Activated CD4-positive, alpha-beta T cell treated with anti-CD3 and anti-CD28 coated beads, Interleukin-2, amount 10 ng/mL, durations not matched to agents 24 days and 14 days (primary cell): ENCODE measurements at regions not wholly inside any gene's neighbourhood (a gene's known extent, or its start where the extent isn't known, plus 50 kb on each side); places are given as distances from the start of the nearest gene placed in this dataset.
"Not testable (repeated sequence)": the region's sequence is repeated elsewhere in the genome, so short reads cannot be mapped to it uniquely, and the experiment has no call there.

Source experiments
- DNase-seq: peaks from one replicate; pipeline ENCODE4 v3.0.0; 2022
- H3K27ac Mint-ChIP-seq: one replicate; pipeline ENCODE4 v1.8.0; 2022; ENCODE audit warnings: mild to moderate bottlenecking, mixed read lengths
- H3K27me3 Mint-ChIP-seq: one replicate; pipeline ENCODE4 v1.8.0; 2022; ENCODE audit warnings: mixed read lengths
- H3K36me3 Mint-ChIP-seq: one replicate; pipeline ENCODE4 v1.8.0; 2022; ENCODE audit warnings: low read depth, mild to moderate bottlenecking, mixed read lengths
- H3K4me1 Mint-ChIP-seq: one replicate; pipeline ENCODE4 v1.8.0; 2021; ENCODE audit warnings: mixed read lengths
- H3K4me3 Mint-ChIP-seq: one replicate; pipeline ENCODE4 v1.8.0; 2022; ENCODE audit warnings: mild to moderate bottlenecking, moderate library complexity, mixed read lengths
- H3K9me3 Mint-ChIP-seq: one replicate; pipeline ENCODE4 v1.8.0; 2021; ENCODE audit warnings: mixed read lengths
- intact Hi-C: fragments of 100-400 bp; cut with micrococcal nuclease; formaldehyde crosslinking; loops from one replicate; pipeline ENCODE4 v1.15.1; 2023

DNA sequence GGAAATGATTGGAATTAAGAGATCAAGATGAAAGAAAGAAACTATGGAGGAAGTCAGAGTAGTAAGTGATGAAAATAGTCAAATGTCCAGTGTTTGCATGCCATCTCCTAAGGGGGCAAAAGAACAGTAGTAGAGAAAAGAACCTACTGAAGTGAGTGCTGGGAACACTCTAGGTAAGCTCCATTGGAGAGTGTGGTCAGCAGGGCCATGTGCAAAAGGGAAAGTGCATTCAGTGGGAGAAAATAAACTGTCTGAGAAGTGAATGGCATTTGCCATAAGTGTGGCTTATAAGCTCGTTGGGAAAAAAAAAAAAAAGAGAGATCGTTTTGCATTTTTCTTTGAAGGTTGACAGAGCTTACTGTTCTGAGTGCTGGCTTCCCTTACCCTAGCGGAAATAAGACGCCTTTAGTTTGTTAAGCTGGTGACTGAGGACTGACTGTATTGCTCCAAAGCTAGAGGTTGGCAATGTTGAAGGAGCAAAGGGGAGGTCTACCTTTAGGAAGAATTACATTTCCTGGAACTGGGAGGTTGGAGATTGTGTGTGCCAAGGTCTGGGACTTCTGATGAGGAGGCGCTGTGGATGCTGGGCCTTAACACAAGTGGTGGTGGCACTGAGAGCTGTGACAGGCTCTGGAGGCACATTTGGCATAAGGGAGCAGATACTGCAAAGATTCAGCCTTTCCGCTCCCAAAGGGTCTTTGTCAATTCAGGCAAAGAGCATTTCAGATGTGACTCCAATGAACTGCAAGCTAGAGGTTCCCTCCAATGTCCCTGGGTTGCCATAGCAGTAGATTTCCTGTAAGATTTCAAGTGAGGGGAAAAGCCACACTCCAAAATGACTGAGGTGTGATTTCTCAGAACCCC is 287.8 kb upstream of the SATB1 start:
- Mint-ChIP-seq H3K27ac (peak overlapping the region; percentile 99), H3K4me3 (peak overlapping the region; percentile 78), H3K27me3 (no peaks in the 10 kb centered on the region), H3K9me3 (peaks cover 14% of the 10 kb centered on the region), H3K36me3 (peaks cover 31% of the 10 kb centered on the region), H3K4me1 (peaks cover 68% of the 10 kb centered on the region)
- DNase-seq = peak; percentile 89
- intact Hi-C loops = loop anchor here (1.0 kb wide), 7 partner anchors 28 to 268 kb away; no protein-coding TSS in a partner anchor

DNA sequence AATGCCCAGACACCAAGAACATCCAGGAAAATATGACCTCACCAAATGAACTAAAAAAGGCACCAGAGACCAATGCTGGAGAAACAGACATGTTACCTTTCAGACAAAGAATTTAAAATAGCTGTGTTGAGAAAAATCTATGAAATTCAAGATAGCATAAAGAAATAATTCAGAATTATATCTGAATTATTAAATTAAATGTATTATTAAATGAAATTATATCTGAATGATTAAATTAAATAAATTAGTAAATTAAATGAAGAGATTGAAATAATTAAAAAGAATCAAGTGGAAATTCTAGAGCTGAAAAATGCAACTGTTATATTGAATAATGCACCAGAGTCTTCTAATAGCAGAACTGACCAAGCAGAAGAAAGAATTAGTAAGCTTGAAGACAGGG is 279.2 kb upstream of the SATB1 start:
- intact Hi-C loops = no loop called here
- Mint-ChIP-seq H3K9me3 (peaks cover 48% of the 10 kb centered on the region), H3K27me3 (no peaks in the 10 kb centered on the region), H3K27ac (no peak overlapping the region), H3K4me3 (no peak overlapping the region), H3K36me3 (peaks cover 46% of the 10 kb centered on the region), H3K4me1 (peaks cover 14% of the 10 kb centered on the region)
- no peak for DNase-seq

DNA sequence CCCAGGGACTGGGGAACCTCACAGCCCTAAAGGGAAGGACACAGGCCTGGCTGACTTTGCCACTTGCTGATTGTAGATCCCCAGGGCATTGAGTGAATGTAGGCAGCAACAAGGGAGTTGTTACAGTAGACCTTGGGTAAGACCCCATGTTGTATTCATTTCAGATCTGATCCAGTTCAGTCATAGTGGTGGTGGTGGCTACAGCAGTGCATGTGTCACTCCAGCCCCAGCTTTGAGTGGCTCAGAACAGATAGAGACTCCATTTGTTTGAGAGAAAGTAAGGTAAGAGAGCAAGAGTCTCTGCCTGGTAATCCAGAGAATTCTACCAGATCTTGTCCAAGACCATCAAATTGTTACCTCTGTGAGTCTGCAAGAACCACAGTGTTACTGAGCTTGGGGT is 278.7 kb upstream of the SATB1 start:
- H3K4me3 Mint-ChIP-seq = no peak overlapping the region
- H3K27ac Mint-ChIP-seq = peak overlapping the region; percentile 11
- intact Hi-C loops = no loop called here
- H3K36me3 Mint-ChIP-seq = peaks cover 43% of the 10 kb centered on the region
- no peak for DNase-seq
- no peaks in the 10 kb centered on the region for H3K27me3 Mint-ChIP-seq
- H3K4me1 Mint-ChIP-seq = peaks cover 13% of the 10 kb centered on the region
- H3K9me3 Mint-ChIP-seq = peaks cover 47% of the 10 kb centered on the region

DNA sequence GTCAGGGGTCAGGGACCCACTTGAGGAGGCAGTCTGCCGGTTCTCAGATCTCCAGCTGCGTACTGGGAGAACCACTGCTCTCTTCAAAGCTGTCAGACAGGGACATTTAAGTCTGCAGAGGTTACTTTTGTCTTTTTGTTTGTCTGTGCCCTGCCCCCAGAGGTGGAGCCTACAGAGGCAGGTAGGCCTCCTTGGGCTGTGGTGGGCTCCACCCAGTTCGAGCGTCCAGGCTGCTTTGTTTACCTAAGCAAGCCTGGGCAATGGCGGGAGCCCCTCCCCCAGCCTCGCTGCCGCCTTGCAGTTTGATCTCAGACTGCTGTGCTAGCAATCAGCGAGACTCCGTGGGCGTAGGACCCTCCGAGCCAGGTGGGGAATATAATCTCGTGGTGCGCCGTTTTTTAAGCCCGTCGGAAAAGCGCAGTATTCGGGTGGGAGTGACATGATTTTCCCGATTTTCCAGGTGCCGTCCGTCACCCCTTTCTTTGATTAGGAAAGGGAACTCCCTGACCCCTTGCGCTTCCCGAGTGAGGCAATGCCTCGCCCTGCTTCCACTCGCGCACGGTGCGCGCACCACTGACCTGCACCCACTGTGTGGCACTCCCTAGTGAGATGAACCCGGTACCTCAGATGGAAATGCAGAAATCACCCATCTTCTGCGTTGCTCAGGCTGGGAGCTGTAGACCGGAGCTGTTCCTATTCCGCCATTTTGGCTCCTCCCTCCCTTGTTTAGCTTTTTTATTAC is 268.6 kb upstream of the SATB1 start:
- not testable (repeated sequence) for H3K27ac Mint-ChIP-seq, DNase-seq

DNA sequence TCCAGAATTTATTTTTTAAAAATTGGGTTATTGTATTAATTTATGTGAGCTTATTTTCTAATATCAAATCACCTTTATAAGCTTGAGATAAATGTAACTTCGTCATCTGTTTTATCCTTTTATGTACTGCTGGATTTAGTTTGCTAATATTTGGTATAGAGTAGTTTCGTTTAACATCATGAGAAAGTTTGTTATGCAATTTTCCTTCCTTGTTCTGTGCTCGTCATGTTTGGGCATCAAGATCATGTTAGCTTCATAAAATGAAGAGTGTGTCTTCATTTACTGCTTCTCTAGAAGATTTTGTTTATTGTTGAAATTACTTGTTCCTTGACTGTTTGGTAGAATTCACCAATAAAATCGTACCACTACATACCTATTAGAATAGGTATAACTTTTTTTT is 262.1 kb upstream of the SATB1 start:
- Mint-ChIP-seq H3K36me3 (peaks cover 22% of the 10 kb centered on the region), H3K4me3 (no peak overlapping the region), H3K4me1 (peaks cover 15% of the 10 kb centered on the region), H3K27ac (no peak overlapping the region), H3K9me3 (peaks cover 19% of the 10 kb centered on the region), H3K27me3 (no peaks in the 10 kb centered on the region)
- intact Hi-C loops = loop anchor here (10.0 kb wide), 1 partner anchor 298 kb away; no protein-coding TSS in a partner anchor
- DNase-seq = no peak

More for the DNA sequence above, 268.6 kb upstream of the SATB1 start:
- peaks cover 16% of the 10 kb centered on the region for H3K36me3 Mint-ChIP-seq
- H3K4me1 Mint-ChIP-seq, intact Hi-C loops, H3K4me3 Mint-ChIP-seq, H3K27me3 Mint-ChIP-seq: not testable (repeated sequence)
- H3K9me3 Mint-ChIP-seq = peaks cover 27% of the 10 kb centered on the region

DNA sequence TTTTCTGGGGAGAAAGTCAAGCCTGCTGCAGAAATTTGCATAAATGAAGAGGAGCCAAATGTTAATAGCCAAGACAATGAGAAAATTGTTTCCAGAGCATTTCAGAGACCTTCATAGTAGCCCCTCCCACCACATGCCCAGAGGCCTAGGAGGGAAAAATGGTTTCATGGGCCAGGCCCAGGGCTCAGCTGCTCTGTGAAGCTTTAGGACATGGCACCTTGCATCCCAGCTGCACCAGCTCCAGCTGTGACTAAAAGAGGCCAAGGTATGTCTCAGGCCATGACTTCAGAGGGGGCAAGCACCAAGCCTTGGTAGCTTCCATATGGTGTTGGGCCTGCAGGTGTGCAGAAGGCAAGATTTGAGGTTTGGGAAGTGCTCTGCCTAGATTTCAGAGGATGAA is 258.8 kb upstream of the SATB1 start:
- no peak for DNase-seq
- no peak overlapping the region for H3K27ac Mint-ChIP-seq
- peaks cover 22% of the 10 kb centered on the region for H3K36me3 Mint-ChIP-seq
- H3K9me3 Mint-ChIP-seq = peaks cover 19% of the 10 kb centered on the region
- H3K4me1 Mint-ChIP-seq = peaks cover 38% of the 10 kb centered on the region
- intact Hi-C loops = loop anchor here (10.0 kb wide), 1 partner anchor 301 kb away; no protein-coding TSS in a partner anchor
- H3K4me3 Mint-ChIP-seq = no peak overlapping the region
- no peaks in the 10 kb centered on the region for H3K27me3 Mint-ChIP-seq

DNA sequence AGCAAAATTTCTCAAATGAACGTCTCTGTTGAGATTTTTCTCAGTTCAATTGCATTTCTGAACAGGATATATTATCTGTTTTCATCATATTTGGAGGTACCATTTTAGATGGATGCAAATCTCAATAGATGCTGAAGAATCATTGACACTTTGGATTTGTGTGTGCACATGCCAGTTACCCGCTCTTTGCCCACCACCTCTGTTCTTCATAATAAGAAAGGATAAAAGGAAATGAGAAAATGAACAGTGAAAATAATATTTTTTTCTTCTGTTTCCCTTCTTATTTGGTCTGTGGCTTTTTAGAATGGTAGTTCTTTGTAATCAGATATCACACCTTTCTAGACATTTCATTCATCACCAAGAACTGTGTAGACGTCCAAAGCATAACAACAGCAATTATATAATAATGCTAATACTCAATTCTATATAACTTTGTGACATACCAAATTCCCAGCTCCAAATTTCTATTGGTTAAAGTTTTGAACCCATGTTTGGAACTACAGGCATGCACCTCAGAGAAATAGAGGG is 256.7 kb upstream of the SATB1 start:
- peaks cover 28% of the 10 kb centered on the region for H3K36me3 Mint-ChIP-seq
- H3K4me3 Mint-ChIP-seq = no peak overlapping the region
- H3K27me3 Mint-ChIP-seq = no peaks in the 10 kb centered on the region
- H3K4me1 Mint-ChIP-seq = peaks cover 56% of the 10 kb centered on the region
- no peak for DNase-seq
- peaks cover 30% of the 10 kb centered on the region for H3K9me3 Mint-ChIP-seq
- H3K27ac Mint-ChIP-seq = peak overlapping the region; percentile 14
- intact Hi-C loops = loop anchor here (10.0 kb wide), 1 partner anchor 303 kb away; no protein-coding TSS in a partner anchor

DNA sequence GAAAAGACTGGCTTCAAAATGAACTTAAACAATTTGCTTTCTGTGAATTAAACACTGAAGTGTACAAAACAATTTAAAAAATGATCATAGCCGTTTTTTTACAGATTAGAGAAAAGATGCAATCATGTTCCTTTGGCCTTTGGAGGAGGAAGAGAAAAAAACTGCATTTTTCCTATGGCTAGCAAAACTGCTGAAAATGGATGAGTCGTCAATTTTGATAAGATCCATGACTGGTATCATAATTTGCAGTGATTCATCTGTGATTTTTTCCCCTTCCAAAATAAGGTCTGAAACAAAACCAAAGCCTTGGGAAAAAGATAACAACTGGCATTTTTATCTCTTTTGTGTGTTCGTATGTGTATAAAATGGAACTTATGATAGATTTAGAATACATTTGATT is 255.6 kb upstream of the SATB1 start:
- H3K4me1 Mint-ChIP-seq = peaks cover 62% of the 10 kb centered on the region
- DNase-seq = no peak
- no peaks in the 10 kb centered on the region for H3K27me3 Mint-ChIP-seq
- intact Hi-C loops = loop anchor here (10.0 kb wide), 1 partner anchor 304 kb away; no protein-coding TSS in a partner anchor
- peaks cover 27% of the 10 kb centered on the region for H3K36me3 Mint-ChIP-seq
- H3K27ac Mint-ChIP-seq = peak overlapping the region; percentile 34
- H3K9me3 Mint-ChIP-seq = peaks cover 27% of the 10 kb centered on the region
- no peak overlapping the region for H3K4me3 Mint-ChIP-seq

DNA sequence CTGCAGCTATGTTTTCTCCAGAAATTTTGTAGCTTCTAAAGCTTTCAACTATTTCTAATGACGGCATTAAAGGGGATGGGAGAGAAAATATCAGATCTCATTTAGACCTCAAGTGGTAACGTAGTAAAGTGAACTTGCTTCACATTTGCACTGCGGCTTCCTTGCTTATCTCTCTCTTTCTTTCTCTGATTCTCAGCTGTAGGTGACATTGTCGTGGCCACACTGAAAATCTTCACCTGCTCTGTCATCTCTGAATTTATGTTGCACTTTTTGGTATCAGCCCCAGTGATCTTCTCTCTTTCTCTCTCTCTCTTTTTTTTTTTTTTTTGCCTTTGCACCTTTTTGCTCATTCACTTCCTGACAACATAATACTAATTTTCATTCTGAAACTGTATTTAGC is 254.1 kb upstream of the SATB1 start:
- H3K4me3 Mint-ChIP-seq = peak overlapping the region; percentile 62
- peaks cover 19% of the 10 kb centered on the region for H3K9me3 Mint-ChIP-seq
- peak overlapping the region; percentile 78 for H3K27ac Mint-ChIP-seq
- H3K36me3 Mint-ChIP-seq = peaks cover 21% of the 10 kb centered on the region
- peak; percentile 87 for DNase-seq
- intact Hi-C loops = loop anchor here (1.0 kb wide), 6 partner anchors 19 to 234 kb away; no protein-coding TSS in a partner anchor
- peaks cover 70% of the 10 kb centered on the region for H3K4me1 Mint-ChIP-seq
- no peaks in the 10 kb centered on the region for H3K27me3 Mint-ChIP-seq

DNA sequence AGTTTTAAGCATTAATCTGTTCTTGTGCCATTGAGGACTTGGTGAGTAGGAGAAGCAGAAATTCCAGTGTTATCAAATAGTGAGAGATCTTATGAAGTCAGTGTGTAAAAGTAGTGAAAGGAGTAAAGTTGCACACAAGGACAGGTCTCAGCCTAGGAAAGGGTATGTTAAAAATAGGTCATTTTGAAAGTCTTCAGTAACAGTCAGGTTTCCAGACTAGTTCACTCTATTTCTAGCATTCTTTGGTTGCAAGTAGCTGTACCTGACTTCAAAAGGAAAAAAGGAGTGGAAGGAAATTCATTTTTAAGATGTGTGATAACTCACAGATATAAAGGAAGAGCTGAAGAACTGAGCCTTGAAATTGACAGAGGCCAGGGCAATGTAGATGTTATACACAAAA is 250.1 kb upstream of the SATB1 start:
- H3K4me1 Mint-ChIP-seq = peaks cover 67% of the 10 kb centered on the region
- peaks cover 21% of the 10 kb centered on the region for H3K9me3 Mint-ChIP-seq
- peak overlapping the region; percentile 8 for H3K4me3 Mint-ChIP-seq
- peak overlapping the region; percentile 67 for H3K27ac Mint-ChIP-seq
- peaks cover 12% of the 10 kb centered on the region for H3K36me3 Mint-ChIP-seq
- no peak for DNase-seq
- no peaks in the 10 kb centered on the region for H3K27me3 Mint-ChIP-seq
- intact Hi-C loops = loop anchor here (1.0 kb wide), 1 partner anchor 15 kb away; no protein-coding TSS in a partner anchor

DNA sequence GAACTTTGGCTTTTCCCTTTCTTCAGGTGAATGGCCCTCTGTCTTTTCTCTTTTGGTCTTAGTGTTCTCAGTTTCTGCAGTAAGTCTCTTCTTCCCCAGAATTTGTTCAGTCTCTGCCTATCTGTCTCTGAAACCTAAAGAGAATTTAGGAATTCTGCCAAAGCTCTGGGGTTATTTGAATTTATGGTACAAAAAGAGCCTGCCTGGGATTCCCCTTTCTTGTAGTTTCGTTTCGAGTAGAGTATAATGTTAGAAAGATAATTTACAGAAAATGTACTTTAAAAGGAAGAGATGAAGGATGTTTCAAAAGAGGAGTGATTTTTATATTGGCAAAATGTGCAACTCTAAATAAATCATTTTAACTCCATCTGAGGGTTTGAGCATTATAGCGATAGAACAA is 247.4 kb upstream of the SATB1 start:
- peak; percentile 57 for DNase-seq
- Mint-ChIP-seq H3K9me3 (peaks cover 27% of the 10 kb centered on the region), H3K4me1 (peaks cover 60% of the 10 kb centered on the region), H3K27ac (peak overlapping the region; percentile 82), H3K36me3 (peaks cover 13% of the 10 kb centered on the region), H3K27me3 (no peaks in the 10 kb centered on the region), H3K4me3 (peak overlapping the region; percentile 70)
- intact Hi-C loops = no loop called here

DNA sequence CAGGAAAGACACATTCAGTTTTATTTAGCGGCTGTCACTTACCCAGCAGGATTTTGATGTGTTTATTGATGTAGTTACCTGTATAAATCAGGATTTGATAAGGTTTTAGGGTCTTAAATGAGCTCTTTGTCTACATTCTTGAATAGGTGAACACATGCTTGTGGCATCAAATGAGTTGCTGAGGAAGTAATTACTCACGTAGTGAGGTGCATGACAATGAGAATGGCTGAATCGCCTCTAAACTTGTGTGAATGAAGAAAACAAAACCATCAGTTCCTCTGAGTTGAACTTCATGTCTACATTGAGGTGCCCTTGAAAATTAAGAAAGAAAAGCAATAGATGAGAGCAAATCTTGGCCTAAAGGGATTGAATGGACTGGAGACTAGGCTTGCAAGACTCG is 245.6 kb upstream of the SATB1 start:
- Mint-ChIP-seq H3K9me3 (peaks cover 21% of the 10 kb centered on the region), H3K4me1 (peaks cover 46% of the 10 kb centered on the region), H3K36me3 (peaks cover 6% of the 10 kb centered on the region), H3K27me3 (no peaks in the 10 kb centered on the region), H3K4me3 (peak overlapping the region; percentile 52), H3K27ac (peak overlapping the region; percentile 80)
- intact Hi-C loops = no loop called here
- peak; percentile 50 for DNase-seq

DNA sequence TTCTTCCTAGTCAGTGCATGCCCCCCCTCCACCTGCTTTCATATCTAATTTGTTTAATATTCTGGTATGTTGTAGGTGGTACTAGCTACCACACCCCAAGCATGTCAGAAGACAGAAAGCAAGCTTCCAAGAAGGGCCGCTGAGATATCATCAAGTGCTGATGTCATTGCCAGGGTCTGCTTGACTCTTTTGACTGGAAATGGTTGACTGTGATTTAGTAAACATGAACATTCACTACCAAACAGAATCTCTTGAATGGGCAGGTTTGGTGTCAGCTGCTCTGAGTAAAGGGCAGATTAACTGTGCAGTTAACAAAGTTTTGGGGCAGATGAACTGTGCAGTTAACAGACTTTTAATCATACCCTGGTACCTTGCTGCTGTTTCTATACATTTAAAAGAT is 244.2 kb upstream of the SATB1 start:
- Mint-ChIP-seq H3K9me3 (peaks cover 21% of the 10 kb centered on the region), H3K27ac (peak overlapping the region; percentile 30), H3K27me3 (no peaks in the 10 kb centered on the region), H3K4me1 (peaks cover 38% of the 10 kb centered on the region), H3K4me3 (peak overlapping the region; percentile 30), H3K36me3 (peaks cover 6% of the 10 kb centered on the region)
- intact Hi-C loops = no loop called here
- peak; percentile 69 for DNase-seq
